ENCODE measurements at regions not wholly inside any gene's neighbourhood (a gene's known extent, or its start where the extent isn't known, plus 50 kb on each side); places are given as distances from the start of the nearest gene placed in this dataset.

GRCh38 chr1:71190843-71191242 is 110.0 kb upstream of the ZRANB2 start:
- H3K27me3 ChIP-seq (replicated peaks; ENCODE audit: control insufficient read depth, insufficient read depth, low read length), result no peaks in the 10 kb centered on the region
- DNase-seq (ENCODE audit: extremely low read depth, insufficient read length), result no peak
- H3K4me3 ChIP-seq (replicated peaks; ENCODE audit: low read depth, low read length), result no peak overlapping the region
- H3K36me3 ChIP-seq (ENCODE audit: control insufficient read depth, insufficient read depth, low read length), result no peaks in the 10 kb centered on the region
- TF ChIP-seq CTCF (IDR thresholded peaks at IDR 0.05; ENCODE audit: insufficient read depth, low read length, poor library complexity, severe bottlenecking), result no peak

- Histone ChIP-seq H3K27me3 (replicated peaks; ENCODE audit: control insufficient read depth, insufficient read depth, low read length) (no peaks in the 10 kb centered on the region), H3K36me3 (ENCODE audit: control insufficient read depth, insufficient read depth, low read length) (no peaks in the 10 kb centered on the region), H3K4me3 (replicated peaks; ENCODE audit: low read depth, low read length) (no peak overlapping the region)
- no peak for DNase-seq (ENCODE audit: extremely low read depth, insufficient read length)
- no peak for TF ChIP-seq CTCF (IDR thresholded peaks at IDR 0.05; ENCODE audit: insufficient read depth, low read length, poor library complexity, severe bottlenecking)
Measured at GRCh38 chr1:71184410-71184809, 103.6 kb upstream of the ZRANB2 start.

GRCh38 chr1:71179997-71180396 is 99.2 kb upstream of the ZRANB2 start:
- no peak for TF ChIP-seq CTCF (IDR thresholded peaks at IDR 0.05; ENCODE audit: insufficient read depth, low read length, poor library complexity, severe bottlenecking)
- Histone ChIP-seq H3K4me3 (replicated peaks; ENCODE audit: low read depth, low read length) (no peak overlapping the region), H3K36me3 (ENCODE audit: control insufficient read depth, insufficient read depth, low read length) (no peaks in the 10 kb centered on the region), H3K27me3 (replicated peaks; ENCODE audit: control insufficient read depth, insufficient read depth, low read length) (no peaks in the 10 kb centered on the region)
- DNase-seq (ENCODE audit: extremely low read depth, insufficient read length), result no peak

- no peak for TF ChIP-seq CTCF (IDR thresholded peaks at IDR 0.05; ENCODE audit: insufficient read depth, low read length, poor library complexity, severe bottlenecking)
- Histone ChIP-seq H3K27me3 (replicated peaks; ENCODE audit: control insufficient read depth, insufficient read depth, low read length) (no peaks in the 10 kb centered on the region), H3K4me3 (replicated peaks; ENCODE audit: low read depth, low read length) (no peak overlapping the region), H3K36me3 (ENCODE audit: control insufficient read depth, insufficient read depth, low read length) (no peaks in the 10 kb centered on the region)
- no peak for DNase-seq (ENCODE audit: extremely low read depth, insufficient read length)
Measured at GRCh38 chr1:71170925-71171324, 90.1 kb upstream of the ZRANB2 start.

GRCh38 chr1:71167505-71167904 is 86.7 kb upstream of the ZRANB2 start:
- Histone ChIP-seq H3K27me3 (replicated peaks; ENCODE audit: control insufficient read depth, insufficient read depth, low read length) (no peaks in the 10 kb centered on the region), H3K36me3 (ENCODE audit: control insufficient read depth, insufficient read depth, low read length) (no peaks in the 10 kb centered on the region), H3K4me3 (replicated peaks; ENCODE audit: low read depth, low read length) (no peak overlapping the region)
- TF ChIP-seq CTCF (IDR thresholded peaks at IDR 0.05; ENCODE audit: insufficient read depth, low read length, poor library complexity, severe bottlenecking), result no peak
- no peak for DNase-seq (ENCODE audit: extremely low read depth, insufficient read length)

Data from GM06990 (cell line).